ENCODE measurements at regions not wholly inside any gene's neighbourhood (a gene's known extent, or its start where the extent isn't known, plus 50 kb on each side); places are given as distances from the start of the nearest gene placed in this dataset.
"Not testable (repeated sequence)": the region's sequence is repeated elsewhere in the genome, so short reads cannot be mapped to it uniquely, and the experiment has no call there.

GRCh38 chr4:131750006-131750405 lies 1399.1 kb upstream of the PCDH10 start:
- TF ChIP-seq, protein P1, sequence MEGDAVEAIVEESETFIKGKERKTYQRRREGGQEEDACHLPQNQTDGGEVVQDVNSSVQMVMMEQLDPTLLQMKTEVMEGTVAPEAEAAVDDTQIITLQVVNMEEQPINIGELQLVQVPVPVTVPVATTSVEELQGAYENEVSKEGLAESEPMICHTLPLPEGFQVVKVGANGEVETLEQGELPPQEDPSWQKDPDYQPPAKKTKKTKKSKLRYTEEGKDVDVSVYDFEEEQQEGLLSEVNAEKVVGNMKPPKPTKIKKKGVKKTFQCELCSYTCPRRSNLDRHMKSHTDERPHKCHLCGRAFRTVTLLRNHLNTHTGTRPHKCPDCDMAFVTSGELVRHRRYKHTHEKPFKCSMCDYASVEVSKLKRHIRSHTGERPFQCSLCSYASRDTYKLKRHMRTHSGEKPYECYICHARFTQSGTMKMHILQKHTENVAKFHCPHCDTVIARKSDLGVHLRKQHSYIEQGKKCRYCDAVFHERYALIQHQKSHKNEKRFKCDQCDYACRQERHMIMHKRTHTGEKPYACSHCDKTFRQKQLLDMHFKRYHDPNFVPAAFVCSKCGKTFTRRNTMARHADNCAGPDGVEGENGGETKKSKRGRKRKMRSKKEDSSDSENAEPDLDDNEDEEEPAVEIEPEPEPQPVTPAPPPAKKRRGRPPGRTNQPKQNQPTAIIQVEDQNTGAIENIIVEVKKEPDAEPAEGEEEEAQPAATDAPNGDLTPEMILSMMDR (IDR thresholded peaks at IDR 0.05; ENCODE audit: poor library complexity): not testable (repeated sequence)
- TF ChIP-seq EZH2phosphoT487 (IDR thresholded peaks at IDR 0.05; ENCODE audit: low read depth, severe bottlenecking, unreplicated experiment); EZH2 (IDR thresholded peaks at IDR 0.05; ENCODE audit: borderline replicate concordance): not testable (repeated sequence)

Data from hepatocyte (in vitro differentiated cells).